ENCODE measurements at regions not wholly inside any gene's neighbourhood (a gene's known extent, or its start where the extent isn't known, plus 50 kb on each side); places are given as distances from the start of the nearest gene placed in this dataset.

DNA sequence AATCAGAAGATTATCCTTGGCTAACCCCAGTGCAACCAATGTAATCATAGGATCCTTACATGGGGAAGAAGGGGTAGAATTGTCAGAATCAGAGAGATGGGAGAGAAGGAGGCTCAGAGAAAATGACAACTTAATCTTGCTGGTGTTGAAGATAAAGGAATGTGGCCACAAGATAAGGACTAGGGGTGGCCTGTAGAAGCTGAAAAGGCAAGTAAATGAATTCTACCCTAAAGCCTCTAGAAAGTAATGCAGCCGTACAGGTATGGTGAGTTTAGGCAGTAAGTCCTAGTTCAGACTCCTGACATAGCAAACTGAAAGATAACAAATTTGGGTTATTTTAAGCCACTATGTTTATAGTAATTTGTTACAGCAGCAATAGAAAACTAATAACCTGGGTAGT, 718.5 kb downstream of the SLITRK6 start:
- H3K4me1 ChIP-seq: no peaks in the 10 kb centered on the region

DNA sequence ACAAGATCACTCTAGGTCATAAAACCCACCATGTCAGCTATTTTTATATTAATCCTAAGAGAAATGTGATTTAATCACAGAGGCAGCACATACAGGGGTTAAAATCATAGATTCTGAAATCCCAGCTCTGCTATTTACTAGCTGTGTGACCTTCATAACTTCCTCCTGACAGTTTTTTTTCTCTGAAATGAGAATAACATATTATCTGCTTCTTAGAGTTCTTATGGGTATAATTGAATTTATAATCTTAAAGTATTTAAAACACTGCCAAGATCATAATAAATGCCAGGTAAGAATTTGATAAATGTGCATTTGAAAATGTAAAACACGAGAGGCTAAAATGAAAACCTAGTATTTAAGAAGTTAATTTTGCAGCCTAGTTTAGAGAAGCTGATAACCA, 722.9 kb downstream of the SLITRK6 start:
- Histone ChIP-seq H3K27me3 (no peaks in the 10 kb centered on the region), H3K9me3 (no peaks in the 10 kb centered on the region), H3K4me3 (no peak overlapping the region), H3K27ac (no peak overlapping the region), H3K36me3 (no peaks in the 10 kb centered on the region), H3K4me1 (no peaks in the 10 kb centered on the region)
- no peak for TF ChIP-seq POLR2A (IDR thresholded peaks at IDR 0.05)
- no peak for TF ChIP-seq EP300 (IDR thresholded peaks at IDR 0.05; ENCODE audit: low read depth)
- TF ChIP-seq, protein P1, sequence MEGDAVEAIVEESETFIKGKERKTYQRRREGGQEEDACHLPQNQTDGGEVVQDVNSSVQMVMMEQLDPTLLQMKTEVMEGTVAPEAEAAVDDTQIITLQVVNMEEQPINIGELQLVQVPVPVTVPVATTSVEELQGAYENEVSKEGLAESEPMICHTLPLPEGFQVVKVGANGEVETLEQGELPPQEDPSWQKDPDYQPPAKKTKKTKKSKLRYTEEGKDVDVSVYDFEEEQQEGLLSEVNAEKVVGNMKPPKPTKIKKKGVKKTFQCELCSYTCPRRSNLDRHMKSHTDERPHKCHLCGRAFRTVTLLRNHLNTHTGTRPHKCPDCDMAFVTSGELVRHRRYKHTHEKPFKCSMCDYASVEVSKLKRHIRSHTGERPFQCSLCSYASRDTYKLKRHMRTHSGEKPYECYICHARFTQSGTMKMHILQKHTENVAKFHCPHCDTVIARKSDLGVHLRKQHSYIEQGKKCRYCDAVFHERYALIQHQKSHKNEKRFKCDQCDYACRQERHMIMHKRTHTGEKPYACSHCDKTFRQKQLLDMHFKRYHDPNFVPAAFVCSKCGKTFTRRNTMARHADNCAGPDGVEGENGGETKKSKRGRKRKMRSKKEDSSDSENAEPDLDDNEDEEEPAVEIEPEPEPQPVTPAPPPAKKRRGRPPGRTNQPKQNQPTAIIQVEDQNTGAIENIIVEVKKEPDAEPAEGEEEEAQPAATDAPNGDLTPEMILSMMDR (IDR thresholded peaks at IDR 0.05): no peak
- TF ChIP-seq POLR2AphosphoS5 (IDR thresholded peaks at IDR 0.05): no peak
- 42 to 53% methylated on average over 1 of the region's 1 CpG for WGBS, 2 donors (ENCODE audit: low coverage in 1 of 2)
- intact Hi-C loops (cut with DNase I; ENCODE audit: low total_unique reads): no loop called here
- no peak for DNase-seq
- in situ Hi-C loops (cut with MboI; ENCODE audit: low pct_ligation_motif_present in 1 of 4, low pct_unique_long_range_greater_than_20kb in 1 of 4, low sequenced_read_pairs in 3 of 4): no loop called here

More for the DNA sequence above, 718.5 kb downstream of the SLITRK6 start:
- 83 to 91% methylated on average over 1 of the region's 1 CpG for WGBS, 2 donors (ENCODE audit: low coverage in 1 of 2)
- TF ChIP-seq, protein P1 (IDR thresholded peaks at IDR 0.05): no peak
- no peak for TF ChIP-seq POLR2A (IDR thresholded peaks at IDR 0.05)
- no peak for TF ChIP-seq POLR2AphosphoS5 (IDR thresholded peaks at IDR 0.05)
- TF ChIP-seq EP300 (IDR thresholded peaks at IDR 0.05; ENCODE audit: low read depth): no peak
- Histone ChIP-seq H3K27ac (no peak overlapping the region), H3K4me3 (no peak overlapping the region), H3K36me3 (no peaks in the 10 kb centered on the region), H3K27me3 (no peaks in the 10 kb centered on the region), H3K9me3 (no peaks in the 10 kb centered on the region)
- in situ Hi-C loops (cut with MboI; ENCODE audit: low pct_ligation_motif_present in 1 of 4, low pct_unique_long_range_greater_than_20kb in 1 of 4, low sequenced_read_pairs in 3 of 4) (no loop called here), intact Hi-C loops (cut with DNase I; ENCODE audit: low total_unique reads) (no loop called here)
- DNase-seq: no peak

DNA sequence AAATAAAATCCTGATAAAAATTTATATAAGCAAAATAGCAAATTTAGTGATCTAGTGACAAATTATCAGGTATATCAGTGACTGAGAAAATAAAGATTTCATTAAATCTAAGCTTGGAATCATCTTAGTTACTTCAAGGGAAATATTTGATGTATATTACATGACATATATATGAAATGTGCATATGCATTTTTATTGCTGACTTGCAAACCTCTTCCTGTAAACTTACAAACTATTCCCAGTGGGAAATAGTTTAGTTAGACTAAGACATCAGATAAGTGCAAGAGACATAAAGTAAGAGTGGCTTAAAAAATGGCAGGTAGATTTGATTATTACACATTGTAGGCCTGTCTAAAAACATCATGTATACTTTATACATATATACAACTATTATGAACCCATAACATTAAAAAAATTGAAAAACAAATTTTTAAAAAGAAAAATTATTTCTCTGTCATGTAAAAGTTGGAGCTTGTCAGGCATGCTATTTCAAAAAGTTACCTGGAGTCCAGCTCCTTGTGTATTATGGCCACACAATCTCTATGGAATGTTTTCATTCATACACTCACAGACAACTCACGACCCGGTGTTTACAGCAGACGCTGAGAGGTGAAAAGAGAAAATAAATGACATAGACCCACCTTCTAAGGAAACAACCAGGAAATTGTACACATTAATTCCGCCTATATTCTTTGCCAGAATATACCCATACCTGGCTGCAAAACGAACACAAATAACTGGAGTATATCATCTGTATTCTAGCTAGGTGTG, 724.5 kb downstream of the SLITRK6 start:
- intact Hi-C loops (cut with DNase I; ENCODE audit: low total_unique reads) (no loop called here), in situ Hi-C loops (cut with MboI; ENCODE audit: low pct_ligation_motif_present in 1 of 4, low pct_unique_long_range_greater_than_20kb in 1 of 4, low sequenced_read_pairs in 3 of 4) (no loop called here)
- no peak overlapping the region for H3K27ac ChIP-seq
- DNase-seq: no peak
- H3K4me3 ChIP-seq: no peak overlapping the region
- H3K9me3 ChIP-seq: no peaks in the 10 kb centered on the region
- WGBS, 2 donors (ENCODE audit: low coverage in 1 of 2): 63 to 90% methylated on average over 5 of the region's 5 CpGs
- TF ChIP-seq, protein P1 (IDR thresholded peaks at IDR 0.05): no peak
- no peak for TF ChIP-seq POLR2AphosphoS5 (IDR thresholded peaks at IDR 0.05)
- TF ChIP-seq EP300 (IDR thresholded peaks at IDR 0.05; ENCODE audit: low read depth): no peak
- H3K36me3 ChIP-seq: no peaks in the 10 kb centered on the region
- H3K27me3 ChIP-seq: no peaks in the 10 kb centered on the region
- H3K4me1 ChIP-seq: no peaks in the 10 kb centered on the region

DNA sequence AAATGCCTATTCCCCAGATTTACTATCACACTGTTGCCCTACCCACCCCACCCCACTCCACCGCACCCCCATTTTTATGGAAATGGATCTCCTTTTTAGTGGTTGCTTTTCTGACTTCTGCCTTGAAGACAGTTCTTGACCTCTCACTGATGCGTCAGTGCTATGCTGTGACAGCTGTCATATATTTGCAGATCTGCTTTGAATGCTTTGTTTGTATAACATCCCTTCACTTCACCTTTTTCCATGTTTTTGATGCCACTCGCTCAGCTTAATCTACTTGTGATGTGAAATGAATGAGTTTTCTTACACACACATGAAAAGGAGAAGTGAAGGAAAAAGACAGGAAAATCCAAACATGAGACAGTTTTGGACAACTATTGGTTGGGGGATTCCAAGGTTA, 731.0 kb downstream of the SLITRK6 start:
- DNase-seq: no peak
- no peaks in the 10 kb centered on the region for H3K4me1 ChIP-seq
- no peak overlapping the region for H3K27ac ChIP-seq
- H3K9me3 ChIP-seq: no peaks in the 10 kb centered on the region
- WGBS, 2 donors (ENCODE audit: low coverage in 1 of 2): 88 to 92% methylated on average over 3 of the region's 3 CpGs
- intact Hi-C loops (cut with DNase I; ENCODE audit: low total_unique reads) (no loop called here), in situ Hi-C loops (cut with MboI; ENCODE audit: low pct_ligation_motif_present in 1 of 4, low pct_unique_long_range_greater_than_20kb in 1 of 4, low sequenced_read_pairs in 3 of 4) (no loop called here)
- H3K27me3 ChIP-seq: no peaks in the 10 kb centered on the region
- no peaks in the 10 kb centered on the region for H3K36me3 ChIP-seq
- TF ChIP-seq, protein P1 (IDR thresholded peaks at IDR 0.05): no peak
- TF ChIP-seq POLR2A (IDR thresholded peaks at IDR 0.05): no peak
- TF ChIP-seq POLR2AphosphoS5 (IDR thresholded peaks at IDR 0.05): no peak
- H3K4me3 ChIP-seq: no peak overlapping the region
